ENCODE measurements at regions not wholly inside any gene's neighbourhood (a gene's known extent, or its start where the extent isn't known, plus 50 kb on each side); places are given as distances from the start of the nearest gene placed in this dataset.

DNA sequence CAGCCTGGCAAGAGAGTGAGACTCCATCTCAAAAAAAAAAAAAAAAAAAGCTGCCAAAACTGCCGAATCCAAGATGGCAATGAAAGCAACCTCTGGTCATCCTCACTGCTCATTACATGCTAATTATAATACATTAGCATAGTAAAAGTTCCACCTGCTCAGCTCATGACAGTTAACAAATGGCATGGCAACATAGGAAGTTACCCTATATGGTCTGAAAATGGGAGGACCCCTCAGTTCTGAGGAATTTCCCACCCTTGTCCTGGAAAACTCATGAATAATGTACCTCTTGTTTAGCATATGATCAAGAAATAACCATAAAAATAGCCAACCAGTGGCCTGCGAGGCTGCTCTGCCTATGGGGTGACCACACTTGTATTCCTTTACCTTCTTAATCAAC lies 93.1 kb upstream of the PGBD5 start:
- TF ChIP-seq EZH2 (IDR thresholded peaks at IDR 0.05; ENCODE audit: insufficient read depth, low read length), result no peak
- no peak for TF ChIP-seq CTCF (IDR thresholded peaks at IDR 0.05; ENCODE audit: insufficient read depth, low read depth, low read length)
